MM.1S (cell line): ENCODE measurements at regions not wholly inside any gene's neighbourhood (a gene's known extent, or its start where the extent isn't known, plus 50 kb on each side); places are given as distances from the start of the nearest gene placed in this dataset.
A peak's percentile ranks its signal among the peaks of the same experiment; 100 is the strongest.

Experiments
- EZH2 ChIP-seq: fragments of 300-600 bp; sonication (generic); optimal IDR thresholded peaks from 2 replicates; pipeline ENCODE3; 2017; ENCODE audit warnings: low read depth, mild to moderate bottlenecking, antibody characterized with exemption, low read length, mixed read lengths
- EZH2phosphoT487 ChIP-seq: fragments of 300-600 bp; sonication (generic); IDR thresholded peaks from 2 replicates; pipeline ENCODE4 v1.6.1; 2018; ENCODE audit warnings: antibody characterized with exemption, low read length
- TF ChIP-seq, protein P1 (sequence below): fragments of 300-600 bp; sonication (generic); IDR thresholded peaks from 2 replicates; pipeline ENCODE4 v1.5.1; 2016; ENCODE audit warnings: antibody characterized with exemption, low read length, mixed read lengths

DNA sequence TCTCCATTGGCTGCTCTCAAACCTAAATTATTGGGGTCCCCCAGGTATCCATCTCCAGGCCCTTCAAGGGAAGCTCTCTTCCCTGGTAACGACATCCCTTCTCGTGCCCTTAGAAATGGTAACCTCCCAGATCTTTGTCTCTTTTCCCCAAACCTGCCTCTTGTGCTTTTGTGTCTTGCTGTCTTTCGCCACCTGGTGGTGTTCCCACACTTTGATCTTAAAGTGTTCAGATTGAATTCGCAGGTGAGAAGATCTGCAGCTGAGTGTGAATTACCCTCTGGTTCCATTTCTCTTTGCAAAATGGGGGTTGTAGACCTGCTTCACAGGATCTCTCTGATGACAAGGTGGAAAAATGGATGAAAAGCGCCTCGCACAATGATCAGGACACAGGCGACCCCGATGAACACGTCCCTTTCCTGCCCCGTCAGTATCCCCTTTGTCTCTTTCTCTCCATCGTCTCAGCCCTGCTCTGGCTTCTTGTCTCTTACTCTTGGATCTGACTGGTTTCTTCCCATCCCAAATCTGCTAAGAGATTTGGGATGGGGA, 53.1 kb downstream of the DOP1B start:
- TF ChIP-seq, protein P1, sequence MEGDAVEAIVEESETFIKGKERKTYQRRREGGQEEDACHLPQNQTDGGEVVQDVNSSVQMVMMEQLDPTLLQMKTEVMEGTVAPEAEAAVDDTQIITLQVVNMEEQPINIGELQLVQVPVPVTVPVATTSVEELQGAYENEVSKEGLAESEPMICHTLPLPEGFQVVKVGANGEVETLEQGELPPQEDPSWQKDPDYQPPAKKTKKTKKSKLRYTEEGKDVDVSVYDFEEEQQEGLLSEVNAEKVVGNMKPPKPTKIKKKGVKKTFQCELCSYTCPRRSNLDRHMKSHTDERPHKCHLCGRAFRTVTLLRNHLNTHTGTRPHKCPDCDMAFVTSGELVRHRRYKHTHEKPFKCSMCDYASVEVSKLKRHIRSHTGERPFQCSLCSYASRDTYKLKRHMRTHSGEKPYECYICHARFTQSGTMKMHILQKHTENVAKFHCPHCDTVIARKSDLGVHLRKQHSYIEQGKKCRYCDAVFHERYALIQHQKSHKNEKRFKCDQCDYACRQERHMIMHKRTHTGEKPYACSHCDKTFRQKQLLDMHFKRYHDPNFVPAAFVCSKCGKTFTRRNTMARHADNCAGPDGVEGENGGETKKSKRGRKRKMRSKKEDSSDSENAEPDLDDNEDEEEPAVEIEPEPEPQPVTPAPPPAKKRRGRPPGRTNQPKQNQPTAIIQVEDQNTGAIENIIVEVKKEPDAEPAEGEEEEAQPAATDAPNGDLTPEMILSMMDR: peak; percentile 68
- TF ChIP-seq EZH2: no peak
- TF ChIP-seq EZH2phosphoT487: no peak
